ENCODE measurements at regions not wholly inside any gene's neighbourhood (a gene's known extent, or its start where the extent isn't known, plus 50 kb on each side); places are given as distances from the start of the nearest gene placed in this dataset.
"Not testable (repeated sequence)": the region's sequence is repeated elsewhere in the genome, so short reads cannot be mapped to it uniquely, and the experiment has no call there.

GRCh38 chr3:103862415-103862814 lies 1427.6 kb downstream of the ZPLD1 start:
- no peak for TF ChIP-seq POLR2A (IDR thresholded peaks at IDR 0.05)
- no peak for TF ChIP-seq EP300 (IDR thresholded peaks at IDR 0.05)
- TF ChIP-seq CTCF (IDR thresholded peaks at IDR 0.05) = no peak
- TF ChIP-seq POLR2AphosphoS5 (IDR thresholded peaks at IDR 0.05) = no peak
- no peaks in the 10 kb centered on the region for H3K4me1 ChIP-seq

GRCh38 chr3:103863381-103863780 lies 1428.6 kb downstream of the ZPLD1 start:
- WGBS, 2 donors = 68 to 84% methylated on average over 3 of the region's 3 CpGs
- H3K4me1 ChIP-seq = no peaks in the 10 kb centered on the region
- no peak overlapping the region for H3K27ac ChIP-seq
- TF ChIP-seq POLR2AphosphoS5 (IDR thresholded peaks at IDR 0.05) (no peak), EP300 (IDR thresholded peaks at IDR 0.05) (no peak), CTCF (IDR thresholded peaks at IDR 0.05) (no peak), POLR2A (IDR thresholded peaks at IDR 0.05) (no peak)
- DNase-seq = no peak
- no peaks in the 10 kb centered on the region for H3K27me3 ChIP-seq
- intact Hi-C loops (cut with DNase I) = no loop called here
- no peaks in the 10 kb centered on the region for H3K36me3 ChIP-seq
- no peak overlapping the region for H3K4me3 ChIP-seq
- no peaks in the 10 kb centered on the region for H3K9me3 ChIP-seq

More at GRCh38 chr3:103862415-103862814, 1427.6 kb downstream of the ZPLD1 start:
- no peak overlapping the region for H3K4me3 ChIP-seq
- H3K36me3 ChIP-seq = no peaks in the 10 kb centered on the region
- H3K9me3 ChIP-seq = no peaks in the 10 kb centered on the region
- no peak overlapping the region for H3K27ac ChIP-seq
- H3K27me3 ChIP-seq = no peaks in the 10 kb centered on the region
- intact Hi-C loops (cut with DNase I) = no loop called here
- DNase-seq = no peak

- Histone ChIP-seq H3K36me3 (no peaks in the 10 kb centered on the region), H3K4me3 (no peak overlapping the region), H3K9me3 (no peaks in the 10 kb centered on the region), H3K27me3 (no peaks in the 10 kb centered on the region), H3K27ac (no peak overlapping the region), H3K4me1 (no peaks in the 10 kb centered on the region)
- no peak for DNase-seq
- 66 to 80% methylated on average over 3 of the region's 3 CpGs for WGBS, 2 donors
- no peak for TF ChIP-seq POLR2AphosphoS5 (IDR thresholded peaks at IDR 0.05)
- no peak for TF ChIP-seq EP300 (IDR thresholded peaks at IDR 0.05)
- no peak for TF ChIP-seq POLR2A (IDR thresholded peaks at IDR 0.05)
- no peak for TF ChIP-seq CTCF (IDR thresholded peaks at IDR 0.05)
- intact Hi-C loops (cut with DNase I) = no loop called here
Observed at GRCh38 chr3:103866113-103866512, 1431.3 kb downstream of the ZPLD1 start.

GRCh38 chr3:103873021-103873420 lies 1438.2 kb downstream of the ZPLD1 start:
- Histone ChIP-seq H3K36me3 (no peaks in the 10 kb centered on the region), H3K4me1 (no peaks in the 10 kb centered on the region), H3K9me3 (no peaks in the 10 kb centered on the region), H3K27me3 (no peaks in the 10 kb centered on the region), H3K27ac (no peak overlapping the region), H3K4me3 (no peak overlapping the region)
- DNase-seq = no peak
- TF ChIP-seq CTCF (IDR thresholded peaks at IDR 0.05) (no peak), POLR2AphosphoS5 (IDR thresholded peaks at IDR 0.05) (no peak), POLR2A (IDR thresholded peaks at IDR 0.05) (no peak), EP300 (IDR thresholded peaks at IDR 0.05) (no peak)
- intact Hi-C loops (cut with DNase I) = no loop called here

- H3K4me1 ChIP-seq = no peaks in the 10 kb centered on the region
- no peaks in the 10 kb centered on the region for H3K9me3 ChIP-seq
- TF ChIP-seq EP300 (IDR thresholded peaks at IDR 0.05) (no peak), CTCF (IDR thresholded peaks at IDR 0.05) (no peak), POLR2A (IDR thresholded peaks at IDR 0.05) (no peak)
- DNase-seq = no peak
- H3K4me3 ChIP-seq = no peak overlapping the region
- H3K36me3 ChIP-seq = no peaks in the 10 kb centered on the region
- H3K27me3 ChIP-seq = no peaks in the 10 kb centered on the region
- WGBS, 2 donors = 85 to 90% methylated on average over 2 of the region's 2 CpGs
- intact Hi-C loops (cut with DNase I) = no loop called here
- no peak overlapping the region for H3K27ac ChIP-seq
Observed at GRCh38 chr3:103873897-103874545, 1439.2 kb downstream of the ZPLD1 start.

- DNase-seq; H3K27me3 ChIP-seq; H3K4me3 ChIP-seq; H3K9me3 ChIP-seq; H3K36me3 ChIP-seq; H3K4me1 ChIP-seq; intact Hi-C loops (cut with DNase I); H3K27ac ChIP-seq: not testable (repeated sequence)
Observed at GRCh38 chr3:103881809-103882208, 1447.0 kb downstream of the ZPLD1 start.

Data from sigmoid colon (tissue), 6 donors.